ENCODE measurements at regions not wholly inside any gene's neighbourhood (a gene's known extent, or its start where the extent isn't known, plus 50 kb on each side); places are given as distances from the start of the nearest gene placed in this dataset.

GRCh38 chrX:81489987-81490386, 288.1 kb downstream of the SH3BGRL start:
- DNase-seq (ENCODE audit: low spot score), result peak; percentile 44

DNA sequence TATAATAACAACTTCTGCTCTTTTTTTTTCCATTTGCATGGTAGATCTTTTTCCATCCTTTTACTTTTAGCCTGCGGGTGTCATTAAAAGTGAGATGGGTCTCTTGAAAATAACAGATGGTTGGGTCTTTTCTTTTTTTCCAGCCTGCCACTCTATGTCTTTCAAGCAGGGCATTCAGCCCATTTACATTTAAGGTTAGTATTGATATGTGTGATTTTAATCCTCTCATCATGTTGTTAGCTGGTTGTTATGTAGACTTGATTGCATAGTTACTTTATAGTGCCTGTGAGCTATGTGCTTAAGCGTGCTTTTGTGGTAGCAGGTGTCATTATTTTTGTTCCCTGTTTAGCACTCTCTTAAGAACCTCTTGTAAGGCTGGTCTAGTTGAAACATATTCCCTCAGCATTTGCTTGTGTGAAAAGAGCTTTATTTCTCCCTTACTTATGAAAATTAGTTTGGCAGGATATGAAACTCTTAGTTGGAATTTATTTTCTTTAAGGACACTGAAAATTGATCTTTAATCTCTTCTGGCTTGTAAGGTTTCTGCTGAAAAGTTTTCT, 326.1 kb downstream of the SH3BGRL start:
- no peak for DNase-seq (ENCODE audit: low spot score)

GRCh38 chrX:81537723-81538122, 335.8 kb downstream of the SH3BGRL start:
- no peak for DNase-seq (ENCODE audit: low spot score)

DNA sequence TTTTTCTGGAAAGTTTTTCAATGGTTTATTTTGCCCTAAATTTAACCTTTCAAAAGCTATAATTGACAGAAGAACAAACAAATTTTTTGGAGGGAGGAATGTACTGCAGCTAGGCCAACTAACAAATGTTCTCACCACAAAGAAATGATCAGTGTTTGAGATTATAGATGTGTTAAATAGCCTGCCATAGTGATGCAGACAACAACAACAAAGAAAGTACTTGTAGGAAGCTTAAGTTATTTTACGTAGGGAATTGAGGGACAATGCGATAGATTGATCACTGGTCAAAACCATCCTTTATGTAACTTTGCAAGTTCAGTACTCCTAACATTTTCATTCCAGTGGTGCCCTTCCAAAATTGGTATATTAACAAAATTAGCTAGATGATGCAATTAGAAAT, 340.4 kb downstream of the SH3BGRL start:
- no peak for DNase-seq (ENCODE audit: low spot score)

DNA sequence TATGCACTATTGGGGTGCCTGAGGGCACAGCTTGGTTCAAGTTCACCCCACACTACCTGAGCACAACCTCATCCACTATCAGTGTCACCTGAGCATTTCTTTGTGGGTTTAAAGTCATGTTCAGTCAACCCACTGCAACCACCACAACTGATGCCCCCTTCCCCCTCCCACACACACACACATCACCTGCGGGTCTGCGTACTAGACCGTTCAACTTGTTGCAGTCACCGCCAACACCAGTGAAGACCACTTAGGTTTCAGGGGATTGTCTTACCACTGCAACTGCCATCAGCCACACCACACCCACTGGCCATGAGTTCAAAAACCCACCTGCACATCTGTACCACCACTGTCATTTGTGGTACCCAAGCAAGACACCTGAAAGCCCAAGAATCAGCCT, 355.0 kb downstream of the SH3BGRL start:
- DNase-seq (ENCODE audit: low spot score), result no peak

GRCh38 chrX:81564851-81565250, 362.9 kb downstream of the SH3BGRL start:
- DNase-seq (ENCODE audit: low spot score), result no peak

DNA sequence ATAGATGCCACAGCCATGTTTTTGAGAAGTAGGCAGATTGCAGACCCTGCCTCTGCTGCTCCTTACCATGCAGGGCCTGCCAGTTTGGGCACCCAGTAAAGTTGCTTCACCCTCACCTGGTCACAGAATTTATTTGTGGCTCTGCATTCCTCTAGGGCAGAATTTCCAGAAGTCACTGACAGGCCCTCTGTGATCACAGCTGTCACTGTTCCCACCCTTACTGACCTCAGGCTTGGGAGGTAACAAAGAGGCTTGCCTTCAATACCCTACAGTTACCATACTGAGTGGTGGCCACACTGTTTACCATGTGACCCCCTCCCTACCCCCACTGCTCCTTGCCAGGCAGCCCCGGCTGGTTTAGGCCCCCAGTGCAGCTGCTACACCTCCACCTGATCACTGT, 375.1 kb downstream of the SH3BGRL start:
- DNase-seq (ENCODE audit: low spot score), result no peak

DNA sequence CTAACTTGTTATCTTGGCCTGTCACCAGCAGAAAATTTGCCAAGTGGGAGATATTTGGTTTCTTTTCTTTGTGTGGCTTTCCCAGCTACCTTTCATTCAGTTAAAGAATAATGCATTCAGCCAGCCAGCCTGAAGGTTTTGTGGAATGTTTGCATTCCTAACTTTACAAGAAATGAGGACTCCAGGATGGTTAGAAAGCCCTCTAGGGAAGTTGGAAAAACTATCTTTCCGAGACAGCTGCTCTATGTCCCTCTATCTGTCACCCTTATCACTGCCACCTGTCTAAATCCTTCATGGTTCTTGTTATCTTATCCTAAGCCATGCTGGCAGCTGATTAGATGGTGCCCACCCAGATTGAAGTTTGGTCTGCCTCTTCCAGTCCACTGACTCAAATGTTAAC, 384.2 kb downstream of the SH3BGRL start:
- no peak for DNase-seq (ENCODE audit: low spot score)

- DNase-seq (ENCODE audit: low spot score), result no peak
Observed at GRCh38 chrX:81615979-81616378, 414.1 kb downstream of the SH3BGRL start.

DNA sequence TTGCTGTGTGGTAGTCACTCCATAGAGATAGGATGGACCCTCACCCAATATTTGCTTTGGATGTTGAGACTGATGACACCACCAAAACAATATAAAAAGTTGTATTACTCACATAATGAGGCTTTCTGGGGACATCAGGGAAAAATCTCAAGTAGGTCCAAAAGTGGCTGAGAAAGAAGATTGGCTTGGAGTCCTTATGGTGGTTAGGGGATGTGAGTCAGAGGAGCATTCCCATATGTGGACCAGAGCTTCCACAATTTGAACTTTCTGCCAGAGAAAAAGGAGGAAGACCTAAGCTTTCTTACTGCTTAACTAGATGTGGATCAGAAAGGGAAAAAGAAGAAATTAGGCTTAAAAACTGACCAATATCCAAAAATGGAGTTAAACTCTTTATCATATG, 460.5 kb downstream of the SH3BGRL start:
- DNase-seq (ENCODE audit: low spot score), result no peak

DNA sequence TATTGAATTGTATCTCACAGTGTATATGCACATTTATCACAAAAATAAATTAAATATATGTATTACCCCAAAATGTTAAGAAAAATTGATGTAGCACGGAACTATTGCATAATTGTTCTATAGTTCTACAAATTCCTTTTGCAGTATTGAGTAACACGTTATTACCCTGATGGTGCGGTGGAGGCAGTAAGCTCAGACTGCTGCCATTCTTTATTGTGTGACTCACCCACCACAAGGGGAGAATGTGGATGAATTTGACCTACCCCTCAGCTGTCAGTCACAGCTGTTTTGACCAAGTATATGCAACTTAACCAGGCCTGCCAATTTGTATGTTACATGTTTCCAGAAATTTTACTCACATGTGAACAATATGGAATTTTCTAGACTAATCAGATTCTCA, 506.6 kb downstream of the SH3BGRL start:
- peak; percentile 61 for DNase-seq (ENCODE audit: low spot score)

DNA sequence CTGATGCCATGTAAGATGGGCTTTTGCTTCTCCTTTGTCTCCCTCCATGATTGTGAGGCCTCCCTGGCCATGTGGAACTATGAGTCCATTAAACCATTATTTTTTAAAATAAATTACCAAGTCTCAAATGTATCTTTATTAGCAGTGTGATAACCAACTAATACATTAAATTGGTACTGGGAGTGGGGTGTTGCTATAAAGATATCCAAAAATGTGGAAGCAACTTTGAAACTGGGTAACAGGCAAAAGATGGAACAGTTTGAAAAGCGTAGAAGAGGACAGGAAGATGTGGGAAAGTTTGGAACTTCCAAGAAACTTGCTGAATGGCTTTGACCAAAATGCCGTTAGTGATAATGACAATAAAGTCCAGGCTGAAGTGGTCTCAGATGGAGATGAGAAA, 526.7 kb downstream of the SH3BGRL start:
- DNase-seq (ENCODE audit: low spot score), result no peak

DNA sequence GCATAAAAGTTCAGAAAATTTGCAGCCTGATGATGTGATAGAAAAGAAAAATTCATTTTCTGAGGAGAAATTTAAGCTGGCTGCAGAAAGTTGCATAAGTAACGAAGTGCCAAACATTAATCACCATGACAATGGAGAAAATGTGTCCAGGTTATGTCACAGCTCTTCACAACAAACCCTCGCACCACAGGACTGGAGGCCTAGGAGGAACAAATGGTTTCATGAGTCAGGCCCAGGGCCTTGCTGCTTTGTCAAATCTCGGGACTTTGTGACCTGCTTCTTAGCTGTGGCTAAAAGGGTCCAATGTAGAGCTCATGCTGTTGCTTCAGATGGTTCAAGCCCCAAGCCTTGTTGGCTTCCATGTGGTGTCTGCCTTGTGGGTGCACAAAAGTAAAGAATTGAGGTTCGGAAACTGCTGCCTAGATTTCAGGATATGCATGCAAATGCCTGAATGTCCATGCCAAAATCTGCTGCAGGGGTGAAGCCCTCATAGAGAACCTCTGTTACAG, 527.4 kb downstream of the SH3BGRL start:
- DNase-seq (ENCODE audit: low spot score), result no peak

- DNase-seq (ENCODE audit: low spot score), result no peak
Observed at GRCh38 chrX:81779701-81780100, 577.8 kb downstream of the SH3BGRL start.

DNA sequence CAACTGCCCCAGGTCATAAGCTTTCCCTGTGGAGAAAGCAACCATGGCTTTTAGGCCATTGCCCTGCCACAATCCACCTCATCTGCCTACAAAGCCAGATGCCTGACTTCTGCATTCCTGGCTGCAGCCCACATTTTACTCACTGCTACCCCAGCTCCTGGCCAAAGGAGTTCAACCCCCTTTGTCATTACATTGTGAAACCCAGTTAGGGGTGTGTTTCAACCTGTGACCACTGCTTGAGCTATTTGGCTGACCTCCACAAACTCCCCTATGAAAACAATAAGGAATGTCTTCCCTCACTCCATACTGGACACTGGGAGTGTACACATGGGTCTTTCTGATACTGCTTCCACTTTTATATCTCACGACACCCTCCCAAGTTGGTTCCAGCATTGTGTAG, 589.2 kb downstream of the SH3BGRL start:
- DNase-seq (ENCODE audit: low spot score), result no peak
